ENCODE measurements at regions not wholly inside any gene's neighbourhood (a gene's known extent, or its start where the extent isn't known, plus 50 kb on each side); places are given as distances from the start of the nearest gene placed in this dataset.
A peak's percentile ranks its signal among the peaks of the same experiment; 100 is the strongest.

DNA sequence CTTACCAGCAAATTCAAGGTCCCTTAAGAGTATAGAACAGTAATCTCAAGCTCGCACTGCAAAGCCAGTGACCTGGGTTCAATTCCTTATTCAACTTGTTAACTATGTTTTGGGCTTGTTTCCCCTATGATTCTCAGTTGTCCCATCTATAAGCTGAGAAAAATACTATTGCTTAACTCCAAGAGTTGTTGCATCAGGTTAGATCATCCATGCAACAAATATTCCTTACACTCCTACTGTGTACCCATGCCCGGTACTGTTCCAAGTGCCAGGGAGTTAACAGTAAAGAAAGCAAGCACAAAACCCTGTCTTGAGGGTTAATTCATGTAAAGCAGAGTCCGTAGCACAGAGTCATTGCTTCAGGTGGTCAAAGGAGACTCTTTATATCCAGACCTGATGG lies 247.3 kb downstream of the MAFB start:
- in situ Hi-C loops (cut with MboI), result no loop called here
- Histone ChIP-seq H3K9me2 (ENCODE audit: insufficient read depth) (no peaks in the 10 kb centered on the region), H3K9ac (no peak overlapping the region), H3K79me2 (ENCODE audit: insufficient read depth) (no peaks in the 10 kb centered on the region), H3K4me3 (no peak overlapping the region), H3K27ac (no peak overlapping the region), H3K36me3 (ENCODE audit: low read depth) (no peaks in the 10 kb centered on the region), H3K4me1 (ENCODE audit: insufficient read depth) (peaks cover 11% of the 10 kb centered on the region), H3K27me3 (replicated peaks; ENCODE audit: insufficient read depth) (no peaks in the 10 kb centered on the region), H3K9me3 (ENCODE audit: low read depth) (no peaks in the 10 kb centered on the region), H4K20me1 (ENCODE audit: insufficient read depth) (no peaks in the 10 kb centered on the region), H3K4me2 (ENCODE audit: unreplicated experiment) (no peak overlapping the region), H2AFZ (0 out of 2 replicates have a peak overlapping the region, but pooled peaks have one; percentile 32), H3F3A (ENCODE audit: insufficient read depth) (peaks cover 4% of the 10 kb centered on the region; the same call in 1 of the 2 replicates)
- no peak for TF ChIP-seq EZH2 (IDR thresholded peaks at IDR 0.05; ENCODE audit: insufficient read depth, poor library complexity, severe bottlenecking)
- no peak for TF ChIP-seq EZH2phosphoT487 (IDR thresholded peaks at IDR 0.05; ENCODE audit: insufficient read depth, low read depth)
- DNase-seq, result no peak
- WGBS, 2 experiments (ENCODE audit: low coverage in 1 of 2, low lambda C conversion rate in 2 of 2, missing lambda C conversion rate in 2 of 2), result 89 to 94% methylated on average over 3 of the region's 3 CpGs

DNA sequence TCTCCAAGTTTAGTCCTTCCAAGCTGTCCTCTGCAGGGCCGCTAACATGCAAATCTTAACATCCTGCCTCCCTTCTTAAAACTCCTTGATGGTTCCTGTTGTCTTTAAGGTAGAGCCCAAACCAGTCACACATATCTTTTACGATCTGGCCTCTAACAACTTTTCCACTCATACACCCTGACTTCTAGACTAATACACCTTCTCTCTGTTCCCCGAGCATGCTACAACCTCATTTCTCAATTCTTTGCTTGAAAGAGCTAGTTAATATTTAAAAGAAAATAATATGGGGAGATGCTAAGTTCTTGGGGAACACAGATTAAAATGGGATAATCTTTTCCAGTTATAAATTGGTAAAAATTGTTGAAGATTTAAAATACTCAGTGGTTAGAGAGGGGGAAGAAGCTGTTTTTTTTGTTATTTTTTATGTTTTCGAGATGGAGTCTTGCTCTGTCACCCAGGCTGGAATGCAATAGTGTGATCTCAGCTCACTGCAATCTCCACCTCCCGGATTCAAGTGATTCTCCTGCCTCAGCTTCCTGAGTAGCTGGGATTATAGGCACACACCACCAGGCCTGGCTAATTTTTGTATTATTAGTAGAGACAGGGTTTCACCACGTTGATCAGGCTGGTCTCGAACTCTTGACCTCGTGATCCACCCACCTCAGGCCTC lies 250.7 kb downstream of the MAFB start:
- peak; percentile 28 for DNase-seq
- no peaks in the 10 kb centered on the region for H4K20me1 ChIP-seq (ENCODE audit: insufficient read depth)
- no peaks in the 10 kb centered on the region for H3K9me2 ChIP-seq (ENCODE audit: insufficient read depth)
- H3K4me3 ChIP-seq, result no peak overlapping the region
- H3K9ac ChIP-seq, result peak overlapping the region; percentile 42; the same call in 1 of the 2 replicates
- H3K9me3 ChIP-seq (ENCODE audit: low read depth), result no peaks in the 10 kb centered on the region
- H3K4me2 ChIP-seq (ENCODE audit: unreplicated experiment), result peak overlapping the region; percentile 39
- TF ChIP-seq EZH2phosphoT487 (IDR thresholded peaks at IDR 0.05; ENCODE audit: insufficient read depth, low read depth), result no peak
- TF ChIP-seq EZH2 (IDR thresholded peaks at IDR 0.05; ENCODE audit: insufficient read depth, poor library complexity, severe bottlenecking), result no peak
- peak overlapping the region; percentile 66 for H3K27ac ChIP-seq
- no peaks in the 10 kb centered on the region for H3K27me3 ChIP-seq (replicated peaks; ENCODE audit: insufficient read depth)
- peak overlapping the region; percentile 86 for H2AFZ ChIP-seq
- peaks cover 4% of the 10 kb centered on the region; the same call in 1 of the 2 replicates for H3F3A ChIP-seq (ENCODE audit: insufficient read depth)
- WGBS, 2 experiments (ENCODE audit: low coverage in 1 of 2, low lambda C conversion rate in 2 of 2, missing lambda C conversion rate in 2 of 2), result 56 to 60% methylated on average over 8 of the region's 8 CpGs
- no peaks in the 10 kb centered on the region for H3K79me2 ChIP-seq (ENCODE audit: insufficient read depth)
- H3K36me3 ChIP-seq (ENCODE audit: low read depth), result no peaks in the 10 kb centered on the region
- H3K4me1 ChIP-seq (ENCODE audit: insufficient read depth), result peaks cover 11% of the 10 kb centered on the region
- in situ Hi-C loops (cut with MboI), result no loop called here

DNA sequence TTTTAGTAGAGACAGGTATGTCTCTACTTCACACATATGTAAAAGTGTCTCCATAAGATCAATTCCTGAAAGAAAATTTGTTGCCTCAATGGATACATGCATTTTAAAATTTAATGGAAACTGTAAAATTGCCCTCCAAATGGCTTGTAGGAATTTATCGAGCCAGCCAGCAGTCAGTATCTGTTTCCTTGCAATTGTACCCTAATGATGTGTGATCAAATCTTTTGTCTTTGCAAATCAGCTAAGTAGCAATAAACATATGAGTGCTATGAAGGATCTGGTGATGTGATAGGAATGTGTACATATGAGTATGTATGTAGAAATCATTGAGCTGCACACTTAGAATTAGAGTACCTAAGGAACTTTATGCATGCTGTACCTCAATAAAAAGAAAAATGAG lies 253.0 kb downstream of the MAFB start:
- Histone ChIP-seq H3F3A (ENCODE audit: insufficient read depth) (peaks cover 4% of the 10 kb centered on the region; the same call in 1 of the 2 replicates), H2AFZ (no peak overlapping the region), H3K4me3 (no peak overlapping the region), H3K9me3 (ENCODE audit: low read depth) (no peaks in the 10 kb centered on the region), H3K27me3 (replicated peaks; ENCODE audit: insufficient read depth) (no peaks in the 10 kb centered on the region), H3K4me2 (ENCODE audit: unreplicated experiment) (no peak overlapping the region), H3K27ac (no peak overlapping the region), H3K36me3 (ENCODE audit: low read depth) (no peaks in the 10 kb centered on the region), H3K9ac (no peak overlapping the region), H4K20me1 (ENCODE audit: insufficient read depth) (no peaks in the 10 kb centered on the region), H3K79me2 (ENCODE audit: insufficient read depth) (no peaks in the 10 kb centered on the region), H3K9me2 (ENCODE audit: insufficient read depth) (no peaks in the 10 kb centered on the region), H3K4me1 (ENCODE audit: insufficient read depth) (peaks cover 11% of the 10 kb centered on the region)
- no peak for DNase-seq
- no peak for TF ChIP-seq EZH2 (IDR thresholded peaks at IDR 0.05; ENCODE audit: insufficient read depth, poor library complexity, severe bottlenecking)
- no peak for TF ChIP-seq EZH2phosphoT487 (IDR thresholded peaks at IDR 0.05; ENCODE audit: insufficient read depth, low read depth)
- in situ Hi-C loops (cut with MboI), result no loop called here
- 89 to 91% methylated on average over 1 of the region's 1 CpG for WGBS, 2 experiments (ENCODE audit: low coverage in 1 of 2, low lambda C conversion rate in 2 of 2, missing lambda C conversion rate in 2 of 2)

DNA sequence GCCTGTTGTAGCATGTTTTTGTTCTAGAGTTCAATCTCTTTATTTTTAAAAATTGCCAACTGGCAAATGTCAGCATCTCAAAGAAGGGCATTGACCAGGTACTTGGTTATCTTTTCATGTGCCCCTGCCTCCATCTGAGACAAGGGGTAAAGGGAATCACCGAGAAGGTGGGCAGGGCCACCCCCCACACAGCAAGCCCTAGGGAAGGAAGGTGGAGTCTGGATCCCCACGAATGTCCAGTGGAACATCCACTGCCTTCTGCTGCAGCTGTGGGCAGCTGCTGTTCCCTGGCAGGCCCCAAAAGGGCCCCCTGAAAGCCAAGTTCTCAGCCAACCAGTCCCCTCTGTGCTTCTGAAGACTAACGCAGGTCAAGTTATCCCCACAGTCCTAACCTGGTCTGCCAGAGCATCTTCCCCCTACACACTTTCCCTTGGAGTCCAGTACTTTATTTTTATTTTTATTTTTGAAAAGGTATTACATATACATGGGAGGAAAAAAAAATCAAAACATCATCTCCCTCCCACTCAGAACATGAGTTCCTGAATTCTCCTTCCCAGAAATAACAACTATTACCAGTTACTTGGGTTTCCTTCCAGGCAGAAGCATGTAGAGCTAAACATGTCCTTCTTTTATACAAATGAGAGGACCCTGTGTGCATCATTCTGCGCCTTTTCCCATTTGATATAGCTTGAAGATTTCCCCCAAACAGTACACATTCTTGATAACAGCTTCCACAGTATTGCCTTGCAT lies 253.7 kb downstream of the MAFB start:
- no peak for DNase-seq
- TF ChIP-seq EZH2 (IDR thresholded peaks at IDR 0.05; ENCODE audit: insufficient read depth, poor library complexity, severe bottlenecking) (no peak), EZH2phosphoT487 (IDR thresholded peaks at IDR 0.05; ENCODE audit: insufficient read depth, low read depth) (no peak)
- Histone ChIP-seq H2AFZ (no peak overlapping the region), H3K79me2 (ENCODE audit: insufficient read depth) (no peaks in the 10 kb centered on the region), H3K36me3 (ENCODE audit: low read depth) (no peaks in the 10 kb centered on the region), H3K4me3 (no peak overlapping the region), H3K9me2 (ENCODE audit: insufficient read depth) (no peaks in the 10 kb centered on the region), H3K27ac (no peak overlapping the region), H3K4me1 (ENCODE audit: insufficient read depth) (peaks cover 11% of the 10 kb centered on the region), H3K4me2 (ENCODE audit: unreplicated experiment) (no peak overlapping the region), H3K9ac (no peak overlapping the region), H3K9me3 (ENCODE audit: low read depth) (no peaks in the 10 kb centered on the region), H4K20me1 (ENCODE audit: insufficient read depth) (no peaks in the 10 kb centered on the region), H3K27me3 (replicated peaks; ENCODE audit: insufficient read depth) (no peaks in the 10 kb centered on the region), H3F3A (ENCODE audit: insufficient read depth) (peaks cover 4% of the 10 kb centered on the region; the same call in 1 of the 2 replicates)
- 70 to 88% methylated on average over 4 of the region's 4 CpGs for WGBS, 2 experiments (ENCODE audit: low coverage in 1 of 2, low lambda C conversion rate in 2 of 2, missing lambda C conversion rate in 2 of 2)
- in situ Hi-C loops (cut with MboI), result no loop called here
